ENCODE measurements at regions not wholly inside any gene's neighbourhood (a gene's known extent, or its start where the extent isn't known, plus 50 kb on each side); places are given as distances from the start of the nearest gene placed in this dataset.
A peak's percentile ranks its signal among the peaks of the same experiment; 100 is the strongest.

DNA sequence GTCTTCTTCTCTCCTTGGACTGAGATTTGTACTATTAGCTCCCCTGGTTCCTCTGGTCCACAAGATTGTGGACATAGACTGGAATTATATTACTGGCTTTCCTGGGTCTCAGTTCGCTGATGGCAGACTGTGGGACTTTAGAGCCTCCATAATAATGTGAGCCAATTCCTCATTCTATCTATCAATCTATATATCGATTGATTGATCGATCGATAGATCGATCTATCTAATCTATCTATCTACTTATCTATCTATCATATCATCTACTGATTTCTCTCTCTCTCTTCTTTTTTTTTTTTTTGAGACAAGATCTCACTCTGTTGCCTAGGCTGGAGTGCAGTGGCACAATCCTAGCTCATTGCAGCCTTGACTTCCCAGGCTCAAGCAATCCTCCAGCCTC is 51.5 kb upstream of the DDR1 start:
- no peak overlapping the region for H3K27ac ChIP-seq

DNA sequence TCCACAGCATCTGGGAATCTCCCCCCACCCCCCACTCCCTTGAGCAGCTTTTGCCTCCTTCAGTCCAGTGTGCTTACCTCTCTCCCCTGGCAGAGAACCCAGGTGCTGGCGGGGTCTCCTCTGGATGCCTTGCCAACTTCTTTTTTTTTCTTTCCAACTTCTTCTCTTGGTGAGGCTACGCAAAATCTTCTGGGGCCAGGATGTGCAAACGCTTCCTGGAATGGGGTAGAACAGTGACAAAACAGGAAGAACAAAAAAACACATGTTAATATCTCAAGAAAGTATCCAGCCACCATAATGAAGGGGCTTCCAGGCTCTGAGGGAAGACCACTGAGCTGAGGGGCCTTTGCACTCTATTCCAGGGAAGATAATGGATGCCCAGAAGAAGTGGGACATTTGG is 53.9 kb upstream of the DDR1 start:
- TF ChIP-seq, protein P1, sequence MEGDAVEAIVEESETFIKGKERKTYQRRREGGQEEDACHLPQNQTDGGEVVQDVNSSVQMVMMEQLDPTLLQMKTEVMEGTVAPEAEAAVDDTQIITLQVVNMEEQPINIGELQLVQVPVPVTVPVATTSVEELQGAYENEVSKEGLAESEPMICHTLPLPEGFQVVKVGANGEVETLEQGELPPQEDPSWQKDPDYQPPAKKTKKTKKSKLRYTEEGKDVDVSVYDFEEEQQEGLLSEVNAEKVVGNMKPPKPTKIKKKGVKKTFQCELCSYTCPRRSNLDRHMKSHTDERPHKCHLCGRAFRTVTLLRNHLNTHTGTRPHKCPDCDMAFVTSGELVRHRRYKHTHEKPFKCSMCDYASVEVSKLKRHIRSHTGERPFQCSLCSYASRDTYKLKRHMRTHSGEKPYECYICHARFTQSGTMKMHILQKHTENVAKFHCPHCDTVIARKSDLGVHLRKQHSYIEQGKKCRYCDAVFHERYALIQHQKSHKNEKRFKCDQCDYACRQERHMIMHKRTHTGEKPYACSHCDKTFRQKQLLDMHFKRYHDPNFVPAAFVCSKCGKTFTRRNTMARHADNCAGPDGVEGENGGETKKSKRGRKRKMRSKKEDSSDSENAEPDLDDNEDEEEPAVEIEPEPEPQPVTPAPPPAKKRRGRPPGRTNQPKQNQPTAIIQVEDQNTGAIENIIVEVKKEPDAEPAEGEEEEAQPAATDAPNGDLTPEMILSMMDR (conservative IDR thresholded peaks at IDR 0.05), result no peak
- no peak overlapping the region for H3K27ac ChIP-seq

More for the DNA sequence above, 51.5 kb upstream of the DDR1 start:
- TF ChIP-seq, protein P1 (conservative IDR thresholded peaks at IDR 0.05), result no peak

DNA sequence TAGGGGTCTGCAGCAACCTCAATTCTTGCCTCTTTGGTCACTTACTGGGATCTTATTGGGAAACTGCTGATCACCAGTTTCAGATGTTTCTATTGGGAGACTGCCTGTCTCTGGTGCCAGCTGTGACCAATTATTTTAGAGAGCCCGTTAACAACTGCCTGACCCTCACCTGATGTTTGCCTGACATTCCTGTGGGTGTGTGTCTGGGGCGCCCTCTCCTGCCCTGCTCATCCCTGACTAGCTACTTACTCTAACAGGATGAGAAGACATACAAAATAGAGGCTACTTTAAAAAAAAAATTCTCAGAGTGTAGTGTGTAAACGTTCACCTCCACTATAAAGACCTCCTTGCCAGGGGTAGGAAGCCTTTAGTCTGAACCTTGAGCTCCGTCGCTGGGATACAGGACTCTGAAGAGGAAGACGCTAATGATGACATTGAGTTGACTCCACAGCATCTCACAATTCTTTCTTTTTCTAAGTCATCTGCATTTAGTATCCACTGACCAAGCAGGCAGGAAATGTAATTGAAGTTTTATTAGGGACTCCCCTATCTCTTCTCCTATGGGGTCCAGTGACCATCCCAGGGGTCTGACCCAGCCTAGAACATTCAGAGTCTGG is 54.6 kb upstream of the DDR1 start:
- no peak overlapping the region for H3K27ac ChIP-seq
- TF ChIP-seq, protein P1 (conservative IDR thresholded peaks at IDR 0.05), result no peak

DNA sequence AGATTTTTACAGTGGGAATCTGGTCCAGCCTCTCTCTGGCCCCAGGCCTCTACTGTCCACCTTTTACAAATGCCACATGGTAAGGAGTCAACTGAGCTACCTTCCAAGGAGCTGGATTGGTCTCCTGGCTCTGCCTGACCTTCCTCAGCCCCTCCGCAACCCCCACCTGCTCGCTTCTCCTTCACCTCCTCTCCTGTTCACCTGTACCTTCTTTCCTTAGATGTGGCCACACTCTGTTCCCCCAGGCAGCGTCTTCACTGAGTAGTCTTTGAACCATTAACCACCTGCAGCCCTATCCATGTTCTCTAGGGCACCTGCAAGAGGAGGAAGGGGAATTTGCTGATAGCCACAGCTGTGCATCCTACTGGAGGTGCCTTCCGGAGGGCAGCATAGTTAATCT is 55.3 kb upstream of the DDR1 start:
- H3K27ac ChIP-seq, result peak overlapping the region; percentile 50; the same call in 1 of the 2 replicates

DNA sequence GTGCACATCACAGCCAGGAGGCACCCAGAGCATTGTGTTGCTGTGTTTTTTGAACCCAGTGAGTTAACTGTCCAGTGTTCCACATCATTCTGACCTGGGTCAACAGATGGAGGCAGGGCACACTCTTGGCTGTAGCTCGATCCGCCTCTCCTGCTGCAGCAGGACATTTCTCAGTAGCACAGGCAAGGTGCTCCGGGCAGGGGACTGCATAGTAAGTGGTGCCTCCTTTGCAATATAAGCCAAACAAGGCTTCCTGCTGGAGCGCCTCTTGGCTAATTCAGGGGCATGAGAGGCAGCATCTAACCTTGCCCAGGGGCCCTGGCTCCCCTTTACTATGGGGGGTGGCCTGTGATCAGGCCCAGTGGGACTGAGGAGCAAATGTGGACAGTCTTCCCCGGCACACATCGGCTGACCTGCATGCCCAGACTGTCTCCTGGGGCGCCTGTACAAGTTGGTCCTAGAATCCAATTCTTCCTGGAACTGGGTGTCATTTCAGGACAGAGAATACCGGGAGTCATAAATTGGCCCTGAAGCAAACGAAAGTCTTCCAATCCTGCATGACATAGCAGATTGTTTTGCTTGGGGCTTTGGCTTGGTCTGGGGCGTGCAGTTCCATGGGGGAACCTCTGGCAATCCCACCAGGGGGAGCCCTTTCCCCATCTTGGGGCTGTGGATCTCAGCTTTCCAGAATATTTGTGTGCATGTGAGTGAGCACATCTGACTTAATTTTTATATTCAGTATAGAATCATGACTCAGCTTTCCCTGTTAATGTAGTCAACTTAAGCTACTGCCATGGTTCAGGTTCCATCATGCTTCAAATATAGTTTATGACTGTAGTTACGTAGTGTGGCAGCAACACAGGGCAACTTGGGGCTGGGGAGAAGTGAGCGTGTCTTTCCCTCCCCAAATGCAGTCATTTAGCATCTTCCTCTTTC is 56.0 kb upstream of the DDR1 start:
- TF ChIP-seq, protein P1 (conservative IDR thresholded peaks at IDR 0.05), result peak; percentile 93
- H3K27ac ChIP-seq, result peak overlapping the region; percentile 50; the same call in 1 of the 2 replicates

More for the DNA sequence above, 55.3 kb upstream of the DDR1 start:
- TF ChIP-seq, protein P1 (conservative IDR thresholded peaks at IDR 0.05), result no peak

DNA sequence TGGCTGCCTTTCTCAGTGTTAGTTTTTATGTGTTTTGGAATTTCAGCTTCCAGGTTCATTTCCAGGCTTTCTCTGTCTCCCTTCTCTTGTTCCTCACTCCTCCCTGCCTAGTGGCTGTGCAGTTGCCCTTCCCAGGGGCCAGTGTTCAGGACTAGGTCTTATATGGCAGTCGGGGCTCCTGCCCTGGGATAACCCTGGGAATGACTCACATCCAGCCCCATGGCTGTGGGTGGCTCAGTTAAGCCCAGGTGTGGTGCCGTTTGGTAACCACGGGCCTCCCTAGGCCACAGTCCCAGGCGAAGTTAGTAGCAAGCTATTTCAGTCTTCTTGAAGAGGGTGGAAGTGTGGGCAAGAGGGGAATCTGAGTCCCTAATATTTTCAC is 57.4 kb upstream of the DDR1 start:
- H3K27ac ChIP-seq, result no peak overlapping the region; the same call in 1 of the 2 replicates
- TF ChIP-seq, protein P1 (conservative IDR thresholded peaks at IDR 0.05), result no peak

DNA sequence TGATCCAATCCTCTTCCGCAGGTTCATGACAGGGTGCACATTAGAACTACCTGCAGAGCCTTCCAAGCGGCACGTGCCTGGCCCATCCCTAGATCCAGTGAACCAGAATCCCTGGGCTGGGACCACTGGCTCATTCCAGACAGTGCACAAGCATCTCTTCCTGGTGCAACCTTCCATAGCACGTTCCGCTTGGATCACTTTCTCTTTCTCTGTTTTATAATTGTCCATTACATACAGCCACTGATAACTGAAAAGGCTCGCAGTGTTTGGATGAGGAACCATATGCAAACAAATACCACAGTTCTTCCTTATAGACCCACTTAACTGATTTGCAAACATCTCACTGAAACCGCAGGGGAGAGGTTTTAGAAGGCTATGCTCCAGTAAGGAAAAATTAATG is 59.6 kb upstream of the DDR1 start:
- TF ChIP-seq, protein P1 (conservative IDR thresholded peaks at IDR 0.05), result no peak

More for the DNA sequence above, 59.6 kb upstream of the DDR1 start:
- H3K27ac ChIP-seq, result no peak overlapping the region
